SKM-1 (cell line): ENCODE measurements at regions not wholly inside any gene's neighbourhood (a gene's known extent, or its start where the extent isn't known, plus 50 kb on each side); places are given as distances from the start of the nearest gene placed in this dataset.
"Not testable (repeated sequence)": the region's sequence is repeated elsewhere in the genome, so short reads cannot be mapped to it uniquely, and the experiment has no call there.

ENCODE experiments used
- DNase-seq: peaks from one replicate; lab custom pipeline; 2025; ENCODE audit not compliant: unreplicated experiment; lab: John Stamatoyannopoulos, UW

GRCh38 chr4:20196476-20196875, 55.2 kb upstream of the SLIT2 start:
- DNase-seq: no peak

DNA sequence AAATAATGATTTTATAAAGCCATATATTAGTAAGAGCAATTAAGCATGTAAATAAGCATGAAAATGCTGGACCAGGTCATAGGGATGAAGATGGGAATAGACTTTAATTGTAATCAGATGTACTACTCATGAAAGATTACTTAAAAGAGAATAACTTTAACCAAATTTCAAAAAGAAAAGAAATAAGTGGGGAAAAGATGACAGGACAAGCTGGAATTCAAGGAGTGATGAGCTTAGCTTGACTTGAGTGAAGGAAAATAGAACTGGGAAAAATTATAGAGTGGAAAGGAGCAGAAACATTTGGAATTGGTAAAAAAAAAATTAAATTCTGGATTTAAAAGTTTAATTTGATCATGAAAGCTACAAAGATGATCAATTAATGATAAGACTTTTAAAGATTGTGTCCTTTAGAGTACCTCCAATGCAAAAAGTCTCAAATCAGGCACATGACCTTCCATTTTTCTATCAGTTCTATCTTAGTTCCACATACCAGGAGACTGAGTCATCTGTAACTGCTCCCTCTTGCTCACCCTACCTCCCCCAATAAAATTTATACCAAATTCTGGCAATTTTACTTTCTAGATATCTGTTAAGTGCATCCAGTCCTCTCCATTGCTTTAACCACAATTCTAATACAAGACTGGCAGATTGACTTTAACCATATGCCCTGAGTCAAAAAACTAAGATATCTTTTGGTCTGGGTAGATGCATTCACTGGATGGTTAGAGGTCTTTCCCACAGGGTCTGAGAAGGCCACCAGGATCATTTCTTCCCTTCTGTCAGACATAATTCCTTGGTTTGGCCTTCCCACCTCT, 56.4 kb upstream of the SLIT2 start:
- no peak for DNase-seq

- no peak for DNase-seq
Measured at GRCh38 chr4:20194123-20195013, 57.3 kb upstream of the SLIT2 start.

- no peak for DNase-seq
Measured at GRCh38 chr4:20193141-20193936, 58.4 kb upstream of the SLIT2 start.

- no peak for DNase-seq
Measured at GRCh38 chr4:20192736-20193135, 59.0 kb upstream of the SLIT2 start.

DNA sequence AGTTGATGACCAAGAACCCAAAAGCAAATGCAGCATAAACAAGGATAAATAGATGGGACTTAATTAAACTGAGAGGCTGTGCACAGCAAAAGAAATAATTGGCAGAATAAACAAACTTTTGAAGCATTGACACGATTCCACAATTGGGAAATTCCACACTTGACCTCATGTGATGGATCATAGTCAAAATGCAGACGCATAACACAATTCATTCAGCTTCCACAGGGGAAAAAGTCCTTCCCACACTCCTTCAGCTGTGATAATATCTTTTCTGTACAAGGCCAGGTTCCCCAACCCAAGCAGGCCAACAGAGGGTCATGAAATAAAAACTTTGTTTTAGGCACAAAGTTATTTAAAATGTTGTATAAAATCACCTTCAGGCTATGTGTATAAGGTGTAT, 66.6 kb upstream of the SLIT2 start:
- DNase-seq: no peak

GRCh38 chr4:20183131-20183530, 68.6 kb upstream of the SLIT2 start:
- not testable (repeated sequence) for DNase-seq

DNA sequence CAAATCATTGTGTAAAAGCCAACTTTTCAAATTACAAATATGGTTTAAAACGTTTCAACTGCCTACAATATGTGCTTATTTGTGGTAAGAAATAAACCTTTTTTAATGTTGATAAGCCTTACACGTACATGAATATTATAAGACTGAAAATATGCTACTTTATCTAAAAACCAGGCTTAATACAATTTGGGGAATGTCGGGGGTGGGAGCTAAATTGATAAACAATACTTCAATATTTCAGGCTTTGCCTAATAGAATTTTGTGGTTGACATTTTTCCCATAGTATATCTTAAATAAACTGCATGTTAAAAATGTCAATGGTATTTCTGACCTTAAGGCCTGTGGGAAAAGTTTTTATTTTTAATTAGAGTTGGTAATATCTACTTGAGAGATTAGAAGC, 69.8 kb upstream of the SLIT2 start:
- no peak for DNase-seq

GRCh38 chr4:20180509-20180908, 71.2 kb upstream of the SLIT2 start:
- no peak for DNase-seq

GRCh38 chr4:20178902-20179576, 72.7 kb upstream of the SLIT2 start:
- no peak for DNase-seq

DNA sequence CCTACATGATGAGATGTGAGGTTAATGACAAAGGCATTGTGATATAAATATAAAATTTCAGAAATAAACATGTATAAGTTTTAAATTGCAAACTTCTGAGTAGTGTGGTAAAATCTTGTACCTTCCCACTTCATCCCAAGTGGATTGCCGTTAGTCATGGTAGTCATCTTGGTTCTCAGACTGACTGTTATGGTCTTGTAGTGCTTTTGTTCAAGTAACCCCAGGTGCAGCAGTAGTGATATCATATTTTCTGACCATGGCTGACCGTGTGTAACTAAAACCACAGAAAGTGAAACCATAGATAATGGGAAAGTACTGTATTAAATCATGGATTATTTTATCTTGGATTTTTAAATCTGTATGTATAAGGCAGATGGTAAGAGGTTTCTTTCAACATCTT, 74.8 kb upstream of the SLIT2 start:
- no peak for DNase-seq

DNA sequence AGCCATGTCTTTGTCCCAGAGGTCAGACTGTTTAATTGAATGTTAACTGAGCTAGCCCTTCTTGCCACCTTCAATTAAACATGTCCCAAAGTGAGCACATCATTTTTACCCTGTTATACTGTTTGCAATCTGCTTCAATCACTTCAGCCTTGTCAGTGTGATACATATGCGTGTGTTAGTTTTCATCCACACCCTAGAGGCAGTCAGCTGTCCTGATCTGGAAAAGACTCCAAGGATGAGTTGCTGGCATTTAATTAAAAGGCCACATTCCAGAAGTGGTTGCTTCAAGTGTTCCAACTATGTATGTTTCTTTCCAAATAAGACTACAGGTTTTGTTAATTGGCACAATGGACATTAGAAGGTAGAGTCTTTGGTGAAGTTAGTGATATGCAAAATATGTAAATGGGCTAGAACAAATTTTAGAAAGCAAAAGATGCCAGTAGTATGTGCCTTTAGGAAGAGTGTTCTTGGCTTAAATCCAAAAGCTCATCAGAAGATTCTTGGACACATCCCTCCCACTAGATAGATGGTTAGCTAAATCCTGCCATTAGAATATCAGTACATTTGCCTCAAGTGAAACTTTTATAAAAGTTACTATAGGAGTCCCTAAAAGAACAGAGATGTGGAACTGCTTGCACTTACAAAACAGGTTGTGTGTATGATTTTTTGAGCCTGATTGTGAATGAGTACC, 79.5 kb upstream of the SLIT2 start:
- no peak for DNase-seq

- no peak for DNase-seq
Measured at GRCh38 chr4:20166544-20166943, 85.2 kb upstream of the SLIT2 start.

DNA sequence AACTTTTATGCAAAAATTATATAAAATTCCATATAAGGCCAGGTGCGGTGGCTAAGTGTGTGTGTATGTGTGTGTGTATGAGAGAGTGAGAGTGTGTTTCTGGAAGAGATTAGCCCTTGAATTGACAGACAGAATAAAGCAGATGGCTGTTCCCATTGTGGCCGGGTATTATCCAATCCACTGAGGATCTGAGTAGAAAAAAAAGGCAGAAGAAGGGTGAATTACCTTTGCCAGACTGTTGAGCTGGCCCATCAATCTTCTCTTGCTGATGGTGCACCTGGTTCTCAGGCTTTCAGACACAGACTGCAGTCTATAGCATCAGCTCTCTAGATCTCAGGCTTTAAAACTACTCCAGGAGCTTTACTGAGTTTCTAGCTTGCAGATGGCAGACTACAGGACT, 92.2 kb upstream of the SLIT2 start:
- DNase-seq: no peak

DNA sequence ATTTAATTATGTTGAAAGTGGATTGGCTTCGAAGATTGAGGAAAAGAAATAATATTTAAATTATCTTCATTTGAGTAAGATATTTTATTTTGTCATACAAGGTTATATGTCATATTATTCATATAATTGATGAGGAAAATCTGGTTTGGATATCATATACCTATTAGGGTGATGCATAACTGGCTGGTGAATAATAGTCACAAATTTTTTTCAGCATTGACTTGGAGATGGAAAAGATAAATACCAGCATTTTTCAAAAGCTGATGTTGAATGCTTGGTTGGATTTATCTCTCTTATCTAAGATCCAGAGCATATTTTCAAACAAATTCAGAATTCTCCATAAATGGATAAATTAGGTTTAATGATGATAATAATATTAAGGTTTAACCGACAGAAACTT, 93.5 kb upstream of the SLIT2 start:
- DNase-seq: no peak

DNA sequence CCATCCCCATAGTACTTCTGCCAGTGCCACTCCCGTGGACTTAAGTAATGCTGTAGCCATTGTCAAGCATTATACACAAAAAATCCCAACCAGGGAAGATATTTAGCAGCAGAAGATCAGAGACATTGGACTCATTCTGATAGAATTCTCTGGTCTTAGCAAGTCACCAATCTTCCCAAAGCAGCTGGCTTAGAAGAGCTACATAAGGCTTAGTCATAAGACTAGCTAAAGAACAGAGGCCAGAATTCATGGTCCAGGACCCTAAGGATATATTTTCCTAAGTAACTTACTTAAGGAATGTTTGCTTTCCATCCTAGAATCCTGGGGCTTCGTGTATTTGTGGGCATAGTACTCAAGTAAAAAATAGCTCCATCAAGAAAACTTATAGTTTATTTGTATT, 100.3 kb upstream of the SLIT2 start:
- no peak for DNase-seq

DNA sequence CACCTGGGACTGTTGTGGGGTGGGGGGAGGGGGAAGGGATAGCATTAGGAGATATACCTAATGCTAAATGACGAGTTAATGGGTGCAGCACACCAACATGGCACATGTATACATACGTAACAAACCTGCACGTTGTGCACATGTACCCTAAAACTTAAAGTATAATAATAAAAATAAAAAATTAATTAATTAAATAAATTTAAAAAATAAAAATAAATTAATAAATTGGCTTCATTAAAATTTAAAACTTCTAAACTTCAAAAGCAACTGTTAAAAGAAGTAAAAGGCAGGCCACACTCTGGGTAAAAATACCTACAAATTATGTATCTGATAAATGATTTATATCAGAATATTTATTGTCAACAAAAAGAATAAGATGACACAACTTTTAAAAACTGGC, 102.6 kb upstream of the SLIT2 start:
- DNase-seq: not testable (repeated sequence)

- no peak for DNase-seq
Measured at GRCh38 chr4:20137176-20137575, 114.5 kb upstream of the SLIT2 start.

GRCh38 chr4:20127626-20128025, 124.1 kb upstream of the SLIT2 start:
- no peak for DNase-seq

GRCh38 chr4:20126906-20127305, 124.8 kb upstream of the SLIT2 start:
- DNase-seq: no peak
